ENCODE measurements at regions not wholly inside any gene's neighbourhood (a gene's known extent, or its start where the extent isn't known, plus 50 kb on each side); places are given as distances from the start of the nearest gene placed in this dataset.

DNA sequence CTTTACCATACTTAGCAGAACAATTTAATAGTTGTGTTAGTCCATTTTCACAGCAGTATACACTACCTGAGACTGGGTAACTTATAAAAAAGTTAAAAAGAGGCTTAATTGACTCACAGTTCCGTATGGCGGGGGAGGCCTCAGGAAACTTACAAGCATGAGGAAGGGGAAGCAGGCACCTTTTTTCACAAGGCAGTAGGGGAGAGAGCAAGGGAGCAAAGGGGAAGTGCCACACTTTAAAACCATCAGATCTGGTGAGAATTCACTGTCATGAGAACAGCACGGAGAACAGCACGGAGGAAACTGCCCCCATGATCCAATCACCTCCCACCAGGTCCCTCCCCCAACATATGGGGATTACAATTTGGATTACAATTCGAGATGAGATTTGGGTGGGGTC lies 269.9 kb downstream of the MTRR start:
- TF ChIP-seq YY1 (IDR thresholded peaks at IDR 0.05; ENCODE audit: insufficient read depth, insufficient read length) (no peak), SUZ12 (IDR thresholded peaks at IDR 0.05; ENCODE audit: extremely low read depth, insufficient read depth, insufficient read length) (no peak), ZNF274 (IDR thresholded peaks at IDR 0.05; ENCODE audit: low read depth, low read length) (no peak)
